ENCODE measurements at regions not wholly inside any gene's neighbourhood (a gene's known extent, or its start where the extent isn't known, plus 50 kb on each side); places are given as distances from the start of the nearest gene placed in this dataset.

DNA sequence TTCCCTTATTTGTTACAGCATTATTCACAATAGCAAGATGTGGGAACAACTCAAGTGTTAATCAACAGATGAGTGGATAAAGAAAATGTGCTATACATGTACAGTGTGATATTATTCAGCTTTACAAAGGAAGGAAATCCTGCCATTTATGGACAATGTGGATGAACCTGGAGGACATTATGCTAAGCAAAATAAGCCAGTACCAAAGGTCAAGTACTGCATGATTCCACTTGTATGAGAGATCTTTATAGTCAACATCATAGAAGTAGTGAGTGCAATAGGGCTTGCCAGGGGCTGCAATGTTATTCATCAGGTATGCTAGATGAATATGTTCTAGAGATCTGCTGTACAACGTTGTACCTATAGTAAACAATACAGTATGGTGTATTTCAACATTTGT is 138.5 kb upstream of the AGR3 start:
- no peak for TF ChIP-seq EZH2 (IDR thresholded peaks at IDR 0.05; ENCODE audit: low read length, missing control alignments)
- peak in 1 of 2 donors; percentile 17 for DNase-seq (ENCODE audit: low read depth in 2 of 2)
- Histone ChIP-seq H3K27me3 (ENCODE audit: control insufficient read depth, insufficient read depth, low read length) (no peaks in the 10 kb centered on the region), H3K79me2 (ENCODE audit: control insufficient read depth, insufficient read depth, low read length) (no peaks in the 10 kb centered on the region), H3K9me3 (ENCODE audit: control insufficient read depth, insufficient read depth, low read depth, low read length) (no peaks in the 10 kb centered on the region), H3K36me3 (ENCODE audit: control insufficient read depth, insufficient read depth, low read length) (no peaks in the 10 kb centered on the region), H3K4me2 (ENCODE audit: extremely low read depth, insufficient read depth, low read length) (no peak overlapping the region), H2AFZ (ENCODE audit: low read length) (no peak overlapping the region), H3K9ac (ENCODE audit: insufficient read depth, low read length) (no peak overlapping the region), H3K4me1 (ENCODE audit: control insufficient read depth, extremely low read depth, insufficient read depth, low read length) (peaks cover 2% of the 10 kb centered on the region), H3K27ac (ENCODE audit: insufficient read depth, low read length) (no peak overlapping the region), H3K4me3 (replicated peaks in 1 of 4; ENCODE audit: control extremely low read depth in 1 of 4, insufficient read depth in 1 of 4, low read depth in 3 of 4, low read length in 4 of 4) (no peak overlapping the region), H4K20me1 (ENCODE audit: control insufficient read depth, extremely low read depth, insufficient read depth, low read length) (no peaks in the 10 kb centered on the region)

DNA sequence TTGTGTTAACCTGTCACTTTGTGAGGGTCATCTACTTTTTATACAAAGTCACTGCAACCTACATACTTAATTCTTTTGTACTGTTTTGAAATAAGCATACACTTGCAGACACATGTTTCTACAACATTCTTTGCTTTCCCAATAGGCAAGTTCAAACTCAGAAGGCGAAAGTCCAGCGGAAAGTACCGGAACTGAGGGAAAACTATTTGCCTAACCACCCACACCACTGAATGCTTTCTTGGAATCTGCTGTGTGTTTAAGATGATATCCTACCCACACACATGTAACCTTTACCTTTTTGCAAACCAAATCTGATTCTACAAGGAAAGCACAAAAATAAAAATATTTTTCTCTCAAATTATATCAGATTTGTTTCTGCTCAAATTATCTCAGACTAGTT is 139.4 kb upstream of the AGR3 start:
- H3K9me3 ChIP-seq (ENCODE audit: control insufficient read depth, insufficient read depth, low read depth, low read length): no peaks in the 10 kb centered on the region
- H3K79me2 ChIP-seq (ENCODE audit: control insufficient read depth, insufficient read depth, low read length): no peaks in the 10 kb centered on the region
- no peaks in the 10 kb centered on the region for H3K27me3 ChIP-seq (ENCODE audit: control insufficient read depth, insufficient read depth, low read length)
- no peak overlapping the region for H3K4me2 ChIP-seq (ENCODE audit: extremely low read depth, insufficient read depth, low read length)
- H3K4me3 ChIP-seq (replicated peaks in 1 of 4; ENCODE audit: control extremely low read depth in 1 of 4, insufficient read depth in 1 of 4, low read depth in 3 of 4, low read length in 4 of 4): no peak overlapping the region
- no peaks in the 10 kb centered on the region for H3K36me3 ChIP-seq (ENCODE audit: control insufficient read depth, insufficient read depth, low read length)
- no peak overlapping the region for H2AFZ ChIP-seq (ENCODE audit: low read length)
- no peak overlapping the region for H3K9ac ChIP-seq (ENCODE audit: insufficient read depth, low read length)
- TF ChIP-seq EZH2 (IDR thresholded peaks at IDR 0.05; ENCODE audit: low read length, missing control alignments): no peak
- TF ChIP-seq, protein P1, sequence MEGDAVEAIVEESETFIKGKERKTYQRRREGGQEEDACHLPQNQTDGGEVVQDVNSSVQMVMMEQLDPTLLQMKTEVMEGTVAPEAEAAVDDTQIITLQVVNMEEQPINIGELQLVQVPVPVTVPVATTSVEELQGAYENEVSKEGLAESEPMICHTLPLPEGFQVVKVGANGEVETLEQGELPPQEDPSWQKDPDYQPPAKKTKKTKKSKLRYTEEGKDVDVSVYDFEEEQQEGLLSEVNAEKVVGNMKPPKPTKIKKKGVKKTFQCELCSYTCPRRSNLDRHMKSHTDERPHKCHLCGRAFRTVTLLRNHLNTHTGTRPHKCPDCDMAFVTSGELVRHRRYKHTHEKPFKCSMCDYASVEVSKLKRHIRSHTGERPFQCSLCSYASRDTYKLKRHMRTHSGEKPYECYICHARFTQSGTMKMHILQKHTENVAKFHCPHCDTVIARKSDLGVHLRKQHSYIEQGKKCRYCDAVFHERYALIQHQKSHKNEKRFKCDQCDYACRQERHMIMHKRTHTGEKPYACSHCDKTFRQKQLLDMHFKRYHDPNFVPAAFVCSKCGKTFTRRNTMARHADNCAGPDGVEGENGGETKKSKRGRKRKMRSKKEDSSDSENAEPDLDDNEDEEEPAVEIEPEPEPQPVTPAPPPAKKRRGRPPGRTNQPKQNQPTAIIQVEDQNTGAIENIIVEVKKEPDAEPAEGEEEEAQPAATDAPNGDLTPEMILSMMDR (conservative IDR thresholded peaks at IDR 0.05 in 1 of 2, IDR thresholded peaks at IDR 0.05 in 1 of 2; ENCODE audit: low read depth in 1 of 2, low read length in 2 of 2): no peak
- H4K20me1 ChIP-seq (ENCODE audit: control insufficient read depth, extremely low read depth, insufficient read depth, low read length): no peaks in the 10 kb centered on the region
- no peaks in the 10 kb centered on the region for H3K4me1 ChIP-seq (ENCODE audit: control insufficient read depth, extremely low read depth, insufficient read depth, low read length)
- H3K27ac ChIP-seq (ENCODE audit: insufficient read depth, low read length): no peak overlapping the region
- peak in 1 of 2 donors; percentile 84 for DNase-seq (ENCODE audit: low read depth in 2 of 2)

DNA sequence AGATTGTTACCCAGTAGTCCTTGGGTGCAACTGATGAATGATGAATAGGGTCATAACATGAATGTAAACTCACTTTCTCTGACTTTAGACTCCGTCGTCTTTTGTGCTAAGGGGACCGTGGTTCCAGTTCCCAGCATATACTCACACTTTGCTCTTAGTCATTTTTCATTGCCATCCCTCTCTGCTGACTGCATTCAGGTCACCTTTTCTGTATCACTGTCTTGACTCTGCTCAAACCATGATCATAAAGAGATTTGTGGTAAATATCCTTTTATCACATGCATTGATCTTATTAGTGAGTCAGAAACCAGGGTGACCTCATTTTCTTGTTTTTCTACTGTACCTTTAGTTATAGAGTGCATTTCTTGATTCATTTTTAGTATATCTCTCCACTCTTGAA is 141.1 kb upstream of the AGR3 start:
- no peak for TF ChIP-seq EZH2 (IDR thresholded peaks at IDR 0.05; ENCODE audit: low read length, missing control alignments)
- TF ChIP-seq, protein P1 (conservative IDR thresholded peaks at IDR 0.05 in 1 of 2, IDR thresholded peaks at IDR 0.05 in 1 of 2; ENCODE audit: low read depth in 1 of 2, low read length in 2 of 2): no peak
- no peaks in the 10 kb centered on the region for H3K79me2 ChIP-seq (ENCODE audit: control insufficient read depth, insufficient read depth, low read length)
- DNase-seq (ENCODE audit: low read depth in 2 of 2): no peak

More for the DNA sequence above, 141.1 kb upstream of the AGR3 start:
- H3K9me3 ChIP-seq (ENCODE audit: control insufficient read depth, insufficient read depth, low read depth, low read length): no peaks in the 10 kb centered on the region
- no peak overlapping the region for H2AFZ ChIP-seq (ENCODE audit: low read length)
- H3K4me1 ChIP-seq (ENCODE audit: control insufficient read depth, extremely low read depth, insufficient read depth, low read length): no peaks in the 10 kb centered on the region
- no peaks in the 10 kb centered on the region for H4K20me1 ChIP-seq (ENCODE audit: control insufficient read depth, extremely low read depth, insufficient read depth, low read length)
- no peak overlapping the region for H3K9ac ChIP-seq (ENCODE audit: insufficient read depth, low read length)
- no peaks in the 10 kb centered on the region for H3K27me3 ChIP-seq (ENCODE audit: control insufficient read depth, insufficient read depth, low read length)
- no peak overlapping the region for H3K27ac ChIP-seq (ENCODE audit: insufficient read depth, low read length)
- H3K36me3 ChIP-seq (ENCODE audit: control insufficient read depth, insufficient read depth, low read length): no peaks in the 10 kb centered on the region
- no peak overlapping the region for H3K4me3 ChIP-seq (replicated peaks in 1 of 4; ENCODE audit: control extremely low read depth in 1 of 4, insufficient read depth in 1 of 4, low read depth in 3 of 4, low read length in 4 of 4)
- no peak overlapping the region for H3K4me2 ChIP-seq (ENCODE audit: extremely low read depth, insufficient read depth, low read length)

All from fibroblast of lung (primary cell).